DOHH2 (cell line): ENCODE measurements at regions not wholly inside any gene's neighbourhood (a gene's known extent, or its start where the extent isn't known, plus 50 kb on each side); places are given as distances from the start of the nearest gene placed in this dataset.

ENCODE experiments used
- EZH2phosphoT487 ChIP-seq: fragments of 200-600 bp; sonication (generic); IDR thresholded peaks from 2 replicates; pipeline ENCODE4 v1.6.1; 2017; ENCODE audit warnings: borderline replicate concordance, mild to moderate bottlenecking, antibody characterized with exemption, low read length, moderate library complexity, mixed read lengths
- TF ChIP-seq, protein P1 (sequence below): fragments of 200-600 bp; sonication (generic); IDR thresholded peaks from one replicate; pipeline ENCODE4 v1.5.1; 2014; ENCODE audit warnings: antibody characterized with exemption, mild to moderate bottlenecking, low read depth, low read length; ENCODE audit not compliant: poor library complexity, severe bottlenecking

DNA sequence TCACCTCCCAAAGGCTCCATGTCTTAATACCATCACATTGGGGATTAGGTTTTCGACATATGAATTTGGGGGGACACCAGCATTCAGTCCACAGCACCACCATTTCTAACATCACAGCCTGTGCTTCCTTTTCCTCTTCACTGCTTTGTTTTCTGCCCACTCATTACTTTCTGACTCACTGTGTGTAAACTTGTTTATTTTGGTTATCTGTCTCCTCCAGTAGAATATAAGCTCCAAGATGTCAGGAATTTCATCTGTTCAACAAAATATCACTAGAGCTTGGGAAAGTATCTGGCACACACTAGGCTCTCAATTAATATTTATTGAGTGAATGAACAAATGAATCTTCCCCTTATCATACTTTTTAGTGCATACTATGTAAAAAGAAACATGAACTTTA, 152.0 kb downstream of the NUFIP1 start:
- TF ChIP-seq, protein P1, sequence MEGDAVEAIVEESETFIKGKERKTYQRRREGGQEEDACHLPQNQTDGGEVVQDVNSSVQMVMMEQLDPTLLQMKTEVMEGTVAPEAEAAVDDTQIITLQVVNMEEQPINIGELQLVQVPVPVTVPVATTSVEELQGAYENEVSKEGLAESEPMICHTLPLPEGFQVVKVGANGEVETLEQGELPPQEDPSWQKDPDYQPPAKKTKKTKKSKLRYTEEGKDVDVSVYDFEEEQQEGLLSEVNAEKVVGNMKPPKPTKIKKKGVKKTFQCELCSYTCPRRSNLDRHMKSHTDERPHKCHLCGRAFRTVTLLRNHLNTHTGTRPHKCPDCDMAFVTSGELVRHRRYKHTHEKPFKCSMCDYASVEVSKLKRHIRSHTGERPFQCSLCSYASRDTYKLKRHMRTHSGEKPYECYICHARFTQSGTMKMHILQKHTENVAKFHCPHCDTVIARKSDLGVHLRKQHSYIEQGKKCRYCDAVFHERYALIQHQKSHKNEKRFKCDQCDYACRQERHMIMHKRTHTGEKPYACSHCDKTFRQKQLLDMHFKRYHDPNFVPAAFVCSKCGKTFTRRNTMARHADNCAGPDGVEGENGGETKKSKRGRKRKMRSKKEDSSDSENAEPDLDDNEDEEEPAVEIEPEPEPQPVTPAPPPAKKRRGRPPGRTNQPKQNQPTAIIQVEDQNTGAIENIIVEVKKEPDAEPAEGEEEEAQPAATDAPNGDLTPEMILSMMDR, result no peak
- TF ChIP-seq EZH2phosphoT487, result no peak
